HL-60 (cell line): ENCODE measurements at regions not wholly inside any gene's neighbourhood (a gene's known extent, or its start where the extent isn't known, plus 50 kb on each side); places are given as distances from the start of the nearest gene placed in this dataset.
"Not testable (repeated sequence)": the region's sequence is repeated elsewhere in the genome, so short reads cannot be mapped to it uniquely, and the experiment has no call there.

ENCODE experiments used
- DNase-seq, 2 experiments: peaks; one replicate each; pipeline ENCODE4 v3.0.0-alpha.2; 2010 to 2020; ENCODE audit warnings: low read depth in 1 of 2, low spot score in 1 of 2
- H3K27ac ChIP-seq: fragments of 250-450 bp; sonication (Bioruptor Pico); replicated peaks from 2 replicates; pipeline ENCODE4 v1.5.1; 2020; ENCODE audit warnings: mild to moderate bottlenecking, moderate library complexity
- H3K27me3 ChIP-seq: fragments of 250-450 bp; sonication (Bioruptor Pico); 2 replicates; pipeline ENCODE4 v1.5.1; 2021; ENCODE audit warnings: mild to moderate bottlenecking, moderate library complexity; ENCODE audit not compliant: insufficient read depth, poor library complexity, severe bottlenecking
- H3K4me3 ChIP-seq: replicated peaks from 2 replicates; pipeline ENCODE4 v1.5.1; 2011; ENCODE audit warnings: mild to moderate bottlenecking, control low read depth, low read length; ENCODE audit not compliant: insufficient read depth
- CTCF ChIP-seq: IDR thresholded peaks from one replicate; pipeline ENCODE4 v1.5.1; 2011; ENCODE audit warnings: low read length, control low read depth, inconsistent platforms; ENCODE audit not compliant: insufficient read depth
- GABPA ChIP-seq: IDR thresholded peaks from 2 replicates; pipeline ENCODE4 v1.6.1; 2012; ENCODE audit warnings: low read depth
- POLR2AphosphoS5 ChIP-seq: IDR thresholded peaks from 2 replicates; pipeline ENCODE4 v1.6.1; 2012; ENCODE audit warnings: low read depth
- REST ChIP-seq: IDR thresholded peaks from 2 replicates; pipeline ENCODE4 v1.6.1; 2012; ENCODE audit warnings: low read depth; ENCODE audit not compliant: insufficient replicate concordance
- SPI1 ChIP-seq: IDR thresholded peaks from 2 replicates; pipeline ENCODE4 v1.6.1; 2012; ENCODE audit warnings: low read depth, mild to moderate bottlenecking, borderline replicate concordance

- Histone ChIP-seq H3K4me3 (no peak overlapping the region), H3K27ac (no peak overlapping the region), H3K27me3 (no peaks in the 10 kb centered on the region)
- no peak for DNase-seq
- TF ChIP-seq CTCF (no peak), GABPA (no peak), POLR2AphosphoS5 (no peak), REST (no peak), SPI1 (no peak)
Measured at GRCh38 chr7:114342431-114343179, 72.0 kb upstream of the FOXP2 start.

- TF ChIP-seq CTCF (no peak), POLR2AphosphoS5 (no peak), REST (no peak), SPI1 (no peak), GABPA (no peak)
- Histone ChIP-seq H3K27ac (no peak overlapping the region), H3K4me3 (no peak overlapping the region), H3K27me3 (no peaks in the 10 kb centered on the region)
- no peak for DNase-seq
Measured at GRCh38 chr7:114341648-114342047, 73.0 kb upstream of the FOXP2 start.

- H3K4me3 ChIP-seq, result no peak overlapping the region
- TF ChIP-seq SPI1 (no peak), CTCF (no peak), GABPA (no peak), REST (no peak), POLR2AphosphoS5 (no peak)
- H3K27ac ChIP-seq, result no peak overlapping the region
- DNase-seq, result no peak
- no peaks in the 10 kb centered on the region for H3K27me3 ChIP-seq
Measured at GRCh38 chr7:114334989-114335388, 79.6 kb upstream of the FOXP2 start.

- H3K4me3 ChIP-seq, DNase-seq, H3K27me3 ChIP-seq, H3K27ac ChIP-seq: not testable (repeated sequence)
Measured at GRCh38 chr7:114329458-114329857, 85.2 kb upstream of the FOXP2 start.
